CD4-positive, alpha-beta T cell treated with Interferon alpha-2 for 1 hour (primary cell): ENCODE measurements at regions not wholly inside any gene's neighbourhood (a gene's known extent, or its start where the extent isn't known, plus 50 kb on each side); places are given as distances from the start of the nearest gene placed in this dataset.

Source experiments
- DNase-seq, 2 donors: peaks; one replicate each; pipeline ENCODE4 v3.0.0-alpha.2; 2020 to 2022

GRCh38 chrY:7463711-7464110, 552.2 kb upstream of the AMELY start:
- no peak for DNase-seq

GRCh38 chrY:7463196-7463595, 551.6 kb upstream of the AMELY start:
- no peak for DNase-seq

- DNase-seq = no peak
Observed at GRCh38 chrY:7462657-7463056, 551.1 kb upstream of the AMELY start.

- DNase-seq = no peak
Observed at GRCh38 chrY:7461873-7462525, 550.4 kb upstream of the AMELY start.

- DNase-seq = no peak
Observed at GRCh38 chrY:7459802-7460201, 548.2 kb upstream of the AMELY start.

GRCh38 chrY:7458301-7459078, 546.9 kb upstream of the AMELY start:
- DNase-seq = no peak

GRCh38 chrY:7457286-7458015, 545.9 kb upstream of the AMELY start:
- DNase-seq = no peak

- no peak for DNase-seq
Observed at GRCh38 chrY:7455626-7456025, 544.1 kb upstream of the AMELY start.

- no peak for DNase-seq
Observed at GRCh38 chrY:7453336-7453735, 541.8 kb upstream of the AMELY start.

GRCh38 chrY:7452246-7452645, 540.7 kb upstream of the AMELY start:
- DNase-seq = no peak

GRCh38 chrY:7449860-7450259, 538.3 kb upstream of the AMELY start:
- no peak for DNase-seq

GRCh38 chrY:7448687-7449086, 537.1 kb upstream of the AMELY start:
- no peak for DNase-seq

- DNase-seq = no peak
Observed at GRCh38 chrY:7447881-7448516, 536.4 kb upstream of the AMELY start.

- DNase-seq = no peak
Observed at GRCh38 chrY:7444141-7444540, 532.6 kb upstream of the AMELY start.

GRCh38 chrY:7440796-7441530, 529.4 kb upstream of the AMELY start:
- DNase-seq = no peak

- no peak for DNase-seq
Observed at GRCh38 chrY:7437086-7437485, 525.5 kb upstream of the AMELY start.

- no peak for DNase-seq
Observed at GRCh38 chrY:7433817-7434809, 522.6 kb upstream of the AMELY start.

- no peak for DNase-seq
Observed at GRCh38 chrY:7419165-7419564, 507.6 kb upstream of the AMELY start.

GRCh38 chrY:7417946-7418345, 506.4 kb upstream of the AMELY start:
- DNase-seq = no peak

- no peak for DNase-seq
Observed at GRCh38 chrY:7416406-7416805, 504.9 kb upstream of the AMELY start.

- no peak for DNase-seq
Observed at GRCh38 chrY:7415157-7415633, 503.6 kb upstream of the AMELY start.
